ACHN (cell line): ENCODE measurements at regions not wholly inside any gene's neighbourhood (a gene's known extent, or its start where the extent isn't known, plus 50 kb on each side); places are given as distances from the start of the nearest gene placed in this dataset.

Experiments used
- DNase-seq: peaks from one replicate; pipeline ENCODE4 v3.0.0-alpha.2; 2015
- in situ Hi-C: cut with HindIII; loops from 2 replicates; pipeline ENCODE4 v1.10.0; 2017; ENCODE audit warnings: low sequenced_read_pairs, low pct_ligation_motif_present, low pct_unique_long_range_greater_than_20kb

- in situ Hi-C loops: no loop called here
These were observed 134.6 kb upstream of the CPEB4 start for GRCh38 chr5:173753307-173754168.

GRCh38 chr5:173755319-173755718, 132.8 kb upstream of the CPEB4 start:
- DNase-seq: no peak
- in situ Hi-C loops: no loop called here

More at GRCh38 chr5:173753307-173754168, 134.6 kb upstream of the CPEB4 start:
- DNase-seq: no peak

GRCh38 chr5:173757403-173758209, 130.5 kb upstream of the CPEB4 start:
- in situ Hi-C loops: no loop called here
- DNase-seq: no peak

GRCh38 chr5:173758676-173759075, 129.5 kb upstream of the CPEB4 start:
- DNase-seq: no peak
- in situ Hi-C loops: no loop called here

GRCh38 chr5:173759691-173760090, 128.5 kb upstream of the CPEB4 start:
- in situ Hi-C loops: no loop called here
- no peak for DNase-seq

- in situ Hi-C loops: no loop called here
These were observed 127.5 kb upstream of the CPEB4 start for GRCh38 chr5:173760461-173761177.

GRCh38 chr5:173761178-173761513, 127.0 kb upstream of the CPEB4 start:
- in situ Hi-C loops: no loop called here
- no peak for DNase-seq

More at GRCh38 chr5:173760461-173761177, 127.5 kb upstream of the CPEB4 start:
- DNase-seq: no peak

GRCh38 chr5:173762045-173762444, 126.1 kb upstream of the CPEB4 start:
- no peak for DNase-seq
- in situ Hi-C loops: no loop called here

- in situ Hi-C loops: no loop called here
- DNase-seq: peak; percentile 84
These were observed 125.2 kb upstream of the CPEB4 start for GRCh38 chr5:173762930-173763329.

GRCh38 chr5:173763410-173763809, 124.7 kb upstream of the CPEB4 start:
- in situ Hi-C loops: no loop called here

GRCh38 chr5:173764332-173765028, 123.7 kb upstream of the CPEB4 start:
- DNase-seq: peak; percentile 91
- in situ Hi-C loops: no loop called here

More at GRCh38 chr5:173763410-173763809, 124.7 kb upstream of the CPEB4 start:
- no peak for DNase-seq

- in situ Hi-C loops: no loop called here
These were observed 123.0 kb upstream of the CPEB4 start for GRCh38 chr5:173765029-173765644.

GRCh38 chr5:173765661-173766060, 122.5 kb upstream of the CPEB4 start:
- in situ Hi-C loops: no loop called here
- no peak for DNase-seq

More at GRCh38 chr5:173765029-173765644, 123.0 kb upstream of the CPEB4 start:
- no peak for DNase-seq

- DNase-seq: no peak
- in situ Hi-C loops: no loop called here
These were observed 120.4 kb upstream of the CPEB4 start for GRCh38 chr5:173767574-173768266.

- in situ Hi-C loops: no loop called here
- no peak for DNase-seq
These were observed 119.8 kb upstream of the CPEB4 start for GRCh38 chr5:173768267-173768806.

- in situ Hi-C loops: no loop called here
- no peak for DNase-seq
These were observed 119.3 kb upstream of the CPEB4 start for GRCh38 chr5:173768891-173769290.

- no peak for DNase-seq
- in situ Hi-C loops: no loop called here
These were observed 117.5 kb upstream of the CPEB4 start for GRCh38 chr5:173770637-173771036.
